Gastroesophageal sphincter (tissue), 4 donors: ENCODE measurements at regions not wholly inside any gene's neighbourhood (a gene's known extent, or its start where the extent isn't known, plus 50 kb on each side); places are given as distances from the start of the nearest gene placed in this dataset.

Source experiments
- ATAC-seq: fragments of 150-250 bp; one replicate; pipeline ENCODE4 v1.9.1; 2016; ENCODE audit warnings: mild to moderate bottlenecking, moderate library complexity
- H3K27ac ChIP-seq, 4 donors: fragments of 200-600 bp; sonication (generic) in 3 of 4; 1 replicate in 3 of 4; 2 replicates in 1 of 4; pipeline ENCODE4 v1.5.1; 2016 to 2019
- H3K27me3 ChIP-seq: fragments of 200-600 bp; sonication (generic); one replicate; pipeline ENCODE4 v1.5.1; 2019
- H3K36me3 ChIP-seq, 2 donors: fragments of 200-600 bp; sonication (generic); one replicate each; pipeline ENCODE4 v1.5.1; 2019; ENCODE audit warnings: control low read depth in 1 of 2
- H3K4me1 ChIP-seq, 3 donors: fragments of 200-600 bp; sonication (generic); 1 replicate in 2 of 3; 2 replicates in 1 of 3; pipeline ENCODE4 v1.5.1; 2016 to 2019; ENCODE audit warnings: control low read depth in 2 of 3
- H3K4me3 ChIP-seq, 2 donors: fragments of 200-600 bp; sonication (generic); one replicate each; pipeline ENCODE4 v1.5.1; 2019; ENCODE audit warnings: mild to moderate bottlenecking in 1 of 2, moderate library complexity in 1 of 2
- H3K9me3 ChIP-seq, 3 donors: fragments of 200-600 bp; sonication (generic); one replicate each; pipeline ENCODE4 v1.5.1; 2017 to 2019; ENCODE audit warnings: control low read depth in 2 of 3
- EP300 ChIP-seq: sonication (generic); formaldehyde crosslinking; IDR thresholded peaks from one replicate; pipeline ENCODE4 v1.6.1; 2017; ENCODE audit warnings: antibody characterized with exemption, mild to moderate bottlenecking
- POLR2A ChIP-seq, 2 donors: fragments of 450-650 bp; IDR thresholded peaks; one replicate each; pipeline ENCODE4 v1.6.1; 2017; ENCODE audit warnings: antibody characterized with exemption in 2 of 2, mild to moderate bottlenecking in 2 of 2, moderate library complexity in 1 of 2
- POLR2AphosphoS5 ChIP-seq: sonication (generic); formaldehyde crosslinking; IDR thresholded peaks from one replicate; pipeline ENCODE4 v1.6.1; 2017; ENCODE audit warnings: antibody characterized with exemption
- WGBS, 2 donors: methylation state at CpG; one replicate each; pipeline ENCODE4 v1.1.5; 2018; ENCODE audit warnings: low coverage in 1 of 2; 5-methylcytosine and 5-hydroxymethylcytosine counted together
- TF ChIP-seq, protein P1 (sequence below), 4 experiments: fragments of 200-600 bp in 2 of 4; fragments of 450-650 bp in 2 of 4; sonication (generic) in 1 of 4; IDR thresholded peaks; one replicate each; pipeline ENCODE4 v1.5.1; 2017 to 2019; ENCODE audit warnings: antibody characterized with exemption in 4 of 4, mild to moderate bottlenecking in 2 of 4, moderate library complexity in 2 of 4

DNA sequence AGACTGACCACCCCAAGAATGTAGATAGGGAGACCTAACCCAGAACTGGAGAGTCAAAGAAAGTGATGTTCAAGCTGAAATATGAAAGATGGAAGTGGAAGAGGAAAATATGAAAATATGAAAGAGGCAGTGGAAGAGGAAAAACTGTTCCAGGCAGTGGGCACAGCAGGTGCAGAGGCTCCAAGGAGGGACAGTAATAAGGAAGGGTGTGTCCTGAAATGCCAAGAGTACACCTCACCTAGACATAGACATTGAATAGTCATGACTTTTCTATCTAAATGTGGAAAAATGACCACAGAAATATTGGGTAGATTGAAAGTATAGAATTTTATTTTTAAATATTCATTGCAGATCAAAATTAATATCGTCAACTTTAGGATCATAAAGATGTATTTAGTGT lies 161.7 kb upstream of the USP24 start:
- no peak for ATAC-seq
- WGBS, 2 donors, result 90 to 100% methylated on average over 1 of the region's 1 CpG
- H3K4me3 ChIP-seq, result no peak overlapping the region
- TF ChIP-seq POLR2A (IDR thresholded peaks at IDR 0.05) (no peak), POLR2AphosphoS5 (no peak), EP300 (no peak)
- TF ChIP-seq, protein P1, sequence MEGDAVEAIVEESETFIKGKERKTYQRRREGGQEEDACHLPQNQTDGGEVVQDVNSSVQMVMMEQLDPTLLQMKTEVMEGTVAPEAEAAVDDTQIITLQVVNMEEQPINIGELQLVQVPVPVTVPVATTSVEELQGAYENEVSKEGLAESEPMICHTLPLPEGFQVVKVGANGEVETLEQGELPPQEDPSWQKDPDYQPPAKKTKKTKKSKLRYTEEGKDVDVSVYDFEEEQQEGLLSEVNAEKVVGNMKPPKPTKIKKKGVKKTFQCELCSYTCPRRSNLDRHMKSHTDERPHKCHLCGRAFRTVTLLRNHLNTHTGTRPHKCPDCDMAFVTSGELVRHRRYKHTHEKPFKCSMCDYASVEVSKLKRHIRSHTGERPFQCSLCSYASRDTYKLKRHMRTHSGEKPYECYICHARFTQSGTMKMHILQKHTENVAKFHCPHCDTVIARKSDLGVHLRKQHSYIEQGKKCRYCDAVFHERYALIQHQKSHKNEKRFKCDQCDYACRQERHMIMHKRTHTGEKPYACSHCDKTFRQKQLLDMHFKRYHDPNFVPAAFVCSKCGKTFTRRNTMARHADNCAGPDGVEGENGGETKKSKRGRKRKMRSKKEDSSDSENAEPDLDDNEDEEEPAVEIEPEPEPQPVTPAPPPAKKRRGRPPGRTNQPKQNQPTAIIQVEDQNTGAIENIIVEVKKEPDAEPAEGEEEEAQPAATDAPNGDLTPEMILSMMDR (IDR thresholded peaks at IDR 0.05), result no peak
- H3K9me3 ChIP-seq, result no peaks in the 10 kb centered on the region
- no peaks in the 10 kb centered on the region for H3K36me3 ChIP-seq
- peaks cover 0 to 13% (median 0%) of the 10 kb centered on the region in 3 donors for H3K4me1 ChIP-seq
- H3K27me3 ChIP-seq, result no peaks in the 10 kb centered on the region
- no peak overlapping the region for H3K27ac ChIP-seq

- 17 to 38% methylated on average over 3 to 4 of the region's 4 CpGs for WGBS, 2 donors
- Histone ChIP-seq H3K27me3 (no peaks in the 10 kb centered on the region), H3K4me1 (peaks cover 0 to 13% (median 0%) of the 10 kb centered on the region in 3 donors), H3K36me3 (no peaks in the 10 kb centered on the region), H3K9me3 (no peaks in the 10 kb centered on the region), H3K27ac (peak overlapping the region in 3 of 4 donors; percentile 34 to 43 (median 36)), H3K4me3 (no peak overlapping the region)
- no peak for ATAC-seq
- TF ChIP-seq POLR2A (IDR thresholded peaks at IDR 0.05) (no peak), EP300 (no peak), POLR2AphosphoS5 (no peak)
- TF ChIP-seq, protein P1 (IDR thresholded peaks at IDR 0.05), result peak; percentile 73 to 95 (median 88)
Observed at GRCh38 chr1:55375617-55376258, 160.6 kb upstream of the USP24 start.

DNA sequence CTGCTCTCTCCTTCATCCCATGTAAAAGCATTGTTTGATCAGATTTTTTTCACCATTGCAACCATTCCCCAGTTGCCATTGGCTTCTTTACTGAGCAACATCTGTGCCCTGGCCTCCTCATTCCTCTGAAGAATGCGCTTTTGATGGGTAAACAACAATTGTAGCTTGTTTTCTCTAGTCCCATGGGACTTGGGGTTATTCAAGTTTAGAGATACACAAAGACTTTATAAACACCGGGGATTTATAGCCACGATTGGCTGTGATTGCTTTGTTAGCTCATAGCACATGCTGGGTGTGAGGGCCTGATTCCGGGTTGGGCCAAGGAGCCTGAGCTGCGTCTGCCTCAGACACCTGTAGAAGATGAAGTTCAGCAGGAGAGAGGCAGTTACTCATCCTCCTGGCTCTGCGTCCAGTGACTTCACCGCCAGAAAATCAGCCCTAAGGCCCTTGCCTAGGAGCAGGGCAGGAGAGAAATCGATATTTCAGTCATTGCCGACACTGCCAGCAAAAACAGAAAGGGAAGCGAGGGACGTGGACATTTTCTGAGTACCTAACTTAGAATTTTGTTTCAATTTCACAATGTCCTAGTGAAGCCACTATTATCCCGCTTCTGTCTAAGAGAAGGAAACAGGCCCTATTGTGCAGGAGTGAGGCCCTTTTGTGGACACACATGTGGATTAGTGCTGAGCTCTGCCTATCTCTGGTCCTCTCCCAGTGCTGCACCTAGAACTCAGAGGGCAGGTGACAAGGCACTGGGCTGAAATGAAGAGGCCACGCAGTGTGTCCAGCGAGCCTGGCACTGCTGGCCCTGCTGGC lies 159.8 kb upstream of the USP24 start:
- Histone ChIP-seq H3K4me1 (peaks cover 0 to 13% (median 0%) of the 10 kb centered on the region in 3 donors), H3K4me3 (no peak overlapping the region), H3K27ac (peak overlapping the region in 3 of 4 donors; percentile 34 to 43 (median 36)), H3K27me3 (no peaks in the 10 kb centered on the region), H3K36me3 (no peaks in the 10 kb centered on the region), H3K9me3 (no peaks in the 10 kb centered on the region)
- ATAC-seq, result peak; percentile 76
- TF ChIP-seq POLR2AphosphoS5, result peak; percentile 23
- TF ChIP-seq, protein P1 (IDR thresholded peaks at IDR 0.05), result no peak
- 71 to 95% methylated on average over 5 to 8 of the region's 14 CpGs for WGBS, 2 donors

DNA sequence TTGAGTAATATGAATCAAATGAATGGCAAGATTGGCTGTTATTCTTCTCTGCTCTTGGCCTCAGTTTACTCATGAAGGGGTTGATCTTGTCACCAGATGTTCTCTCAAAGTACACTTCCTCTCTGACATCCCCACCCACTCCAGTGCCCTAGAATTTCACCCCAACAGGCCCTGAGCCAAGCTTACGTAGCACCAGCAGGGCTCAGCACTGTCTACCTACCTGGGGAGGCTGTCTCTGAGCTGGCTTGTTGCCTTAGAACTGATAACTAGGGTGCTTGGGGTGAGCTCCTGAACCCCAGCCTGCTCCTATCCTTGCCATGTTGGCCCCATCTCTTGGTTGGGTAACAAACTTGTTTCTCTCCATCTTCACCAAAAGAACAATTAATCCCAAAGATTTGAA lies 159.1 kb upstream of the USP24 start:
- TF ChIP-seq, protein P1 (IDR thresholded peaks at IDR 0.05), result no peak
- no peak for TF ChIP-seq POLR2AphosphoS5
- TF ChIP-seq EP300, result no peak
- TF ChIP-seq POLR2A (IDR thresholded peaks at IDR 0.05), result no peak
- Histone ChIP-seq H3K4me3 (no peak overlapping the region), H3K27ac (peak overlapping the region in 3 of 4 donors; percentile 11 to 43 (median 34)), H3K27me3 (no peaks in the 10 kb centered on the region), H3K9me3 (no peaks in the 10 kb centered on the region), H3K36me3 (no peaks in the 10 kb centered on the region), H3K4me1 (peaks cover 0 to 13% (median 0%) of the 10 kb centered on the region in 3 donors)
- no peak for ATAC-seq
- WGBS, 2 donors, result 83% methylated on average over 1 of the region's 1 CpG; no CpG with 5 or more reads in 1 of the 2 donors
